ENCODE measurements at regions not wholly inside any gene's neighbourhood (a gene's known extent, or its start where the extent isn't known, plus 50 kb on each side); places are given as distances from the start of the nearest gene placed in this dataset.

- no peak for TF ChIP-seq CTCF (IDR thresholded peaks at IDR 0.05 in 8 of 11, conservative IDR thresholded peaks at IDR 0.05 in 3 of 11)
- TF ChIP-seq POLR2A (IDR thresholded peaks at IDR 0.05): no peak
- no peak for TF ChIP-seq POLR2AphosphoS5 (IDR thresholded peaks at IDR 0.05)
These were observed 56.0 kb upstream of the GALNT18 start for GRCh38 chr11:11677672-11678356.
